T follicular helper cell (primary cell): ENCODE measurements at regions not wholly inside any gene's neighbourhood (a gene's known extent, or its start where the extent isn't known, plus 50 kb on each side); places are given as distances from the start of the nearest gene placed in this dataset.
A peak's percentile ranks its signal among the peaks of the same experiment; 100 is the strongest.
"Not testable (repeated sequence)": the region's sequence is repeated elsewhere in the genome, so short reads cannot be mapped to it uniquely, and the experiment has no call there.

Experiments
- DNase-seq: peaks from one replicate; pipeline ENCODE4 v3.0.0-alpha.2; 2020; ENCODE audit warnings: low read depth

GRCh38 chr12:119931402-119931801, 54.3 kb upstream of the CIT start:
- DNase-seq, result no peak

GRCh38 chr12:119932921-119933320, 55.8 kb upstream of the CIT start:
- no peak for DNase-seq

- DNase-seq, result not testable (repeated sequence)
These were observed 54.3 kb upstream of the BICDL1 start for GRCh38 chr12:119934780-119935179.

GRCh38 chr12:119936705-119937311, 52.2 kb upstream of the BICDL1 start:
- DNase-seq, result no peak

GRCh38 chr12:119938049-119938667, 50.9 kb upstream of the BICDL1 start:
- peak; percentile 47 for DNase-seq
